GM19351 (cell line): ENCODE measurements at regions not wholly inside any gene's neighbourhood (a gene's known extent, or its start where the extent isn't known, plus 50 kb on each side); places are given as distances from the start of the nearest gene placed in this dataset.

ENCODE experiments used
- ATAC-seq: cut with Tn5 transposase; IDR thresholded peaks from one replicate; pipeline ENCODE4 v1.9.1; 2021; ENCODE audit warnings: mild to moderate bottlenecking, moderate library complexity; ENCODE audit not compliant: unreplicated experiment

DNA sequence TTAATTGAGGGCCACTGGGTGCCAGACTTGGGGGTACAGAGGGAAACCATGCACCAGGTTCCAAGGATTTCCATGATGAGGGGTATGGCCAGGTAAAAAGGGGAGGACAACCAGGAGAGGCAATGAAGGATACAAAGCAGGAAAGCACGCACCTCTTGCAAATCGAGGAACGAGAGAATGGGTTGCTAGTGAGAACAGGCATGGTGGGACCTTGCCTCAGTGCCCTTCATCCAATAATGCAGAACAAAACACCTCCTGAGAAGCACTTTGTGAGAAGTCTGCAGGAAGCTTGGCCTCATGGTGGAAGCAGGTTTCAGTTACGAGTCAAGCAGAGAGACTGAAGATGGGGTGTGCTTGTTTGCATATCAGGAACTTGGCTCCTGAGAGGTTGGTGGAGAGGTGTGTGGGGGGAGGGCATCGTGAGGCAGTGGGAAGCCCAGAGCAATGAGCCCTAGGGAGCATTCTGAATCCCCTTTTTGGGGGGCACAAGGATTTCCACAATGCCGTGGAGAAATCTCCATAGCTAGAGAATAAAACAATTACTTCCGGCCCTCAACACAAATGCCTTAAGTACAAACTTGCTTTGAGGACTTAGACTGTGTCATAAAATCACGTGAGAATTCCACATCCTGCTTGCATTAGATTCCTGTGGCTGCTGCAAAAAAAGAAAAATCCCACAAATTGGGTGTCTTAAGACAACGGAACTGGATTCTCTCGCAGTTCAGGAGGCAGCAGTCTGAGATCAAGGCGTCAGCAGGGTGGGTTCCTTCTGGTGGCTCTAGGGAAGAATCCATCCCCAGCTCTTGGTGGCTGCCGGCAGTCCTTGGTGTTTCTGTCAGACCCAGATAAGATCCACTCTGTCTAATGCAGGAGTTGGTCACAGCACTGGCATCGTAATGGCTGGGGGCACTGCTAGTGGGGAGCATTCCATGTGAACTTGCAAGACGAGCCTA, 54.9 kb upstream of the BACE2 start:
- no peak for ATAC-seq

DNA sequence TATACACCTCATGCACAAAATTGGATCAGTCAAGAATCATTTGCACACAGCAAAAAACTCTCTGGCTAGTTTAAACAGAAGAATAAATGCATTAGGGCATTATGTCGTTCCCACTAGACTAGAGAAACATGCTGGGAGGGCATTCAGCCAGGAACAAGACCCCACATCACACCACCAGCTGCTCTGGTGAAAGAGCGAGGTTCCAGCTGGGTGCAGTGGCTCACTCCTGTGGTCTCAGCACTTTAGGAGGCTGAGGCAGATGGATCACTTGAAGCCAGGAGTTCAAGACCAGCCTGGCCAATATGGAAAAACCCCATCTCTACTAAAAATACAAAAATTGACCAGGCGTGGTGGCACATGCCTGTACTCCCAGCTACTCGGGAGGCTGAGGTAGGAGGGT, 52.1 kb upstream of the BACE2 start:
- no peak for ATAC-seq
